H1 (cell line): ENCODE measurements at regions not wholly inside any gene's neighbourhood (a gene's known extent, or its start where the extent isn't known, plus 50 kb on each side); places are given as distances from the start of the nearest gene placed in this dataset.

Experiments
- CTCF ChIA-PET: fragments of 300-600 bp; sonication (Branson Sonifier 250); formaldehyde crosslinking; loops from one replicate; lab custom pipeline; 2021; ENCODE audit not compliant: partially characterized antibody; lab: Charles Lee
- POLR2A ChIA-PET: fragments of 300-600 bp; sonication (Branson Sonifier 250); formaldehyde crosslinking; loops from one replicate; lab custom pipeline; 2021; ENCODE audit warnings: inconsistent platforms; ENCODE audit not compliant: partially characterized antibody; lab: Charles Lee
- DNase-seq, 2 experiments: peaks; one replicate each; pipeline versions ENCODE4 v3.0.0 to v3.0.0-alpha.2; 2010 to 2022; ENCODE audit warnings: low spot score in 2 of 2, low read depth in 1 of 2, mixed read lengths in 1 of 2
- FAIRE-seq: peaks from 2 replicates; lab custom pipeline; 2011; peaks lifted over from hg19 to GRCh38; lab: Jason Lieb, UNC
- H2AFZ ChIP-seq: 2 replicates; pipeline ENCODE4 v1.8.1; 2012; ENCODE audit warnings: low read length, inconsistent platforms
- H2AK5ac ChIP-seq: 2 replicates; pipeline ENCODE4 v1.6.1; 2013; ENCODE audit warnings: low read depth, low read length
- H2BK120ac ChIP-seq: replicated peaks from 2 replicates; pipeline ENCODE3; 2013; ENCODE audit warnings: low read depth, low read length, inconsistent platforms
- H2BK12ac ChIP-seq: 2 replicates; pipeline ENCODE4 v1.6.1; 2013; ENCODE audit warnings: low read depth, low read length
- H2BK15ac ChIP-seq: 2 replicates; pipeline ENCODE4 v1.6.1; 2013; ENCODE audit warnings: low read length
- H2BK20ac ChIP-seq: 2 replicates; pipeline ENCODE4 v1.6.1; 2013; ENCODE audit warnings: low read length
- H2BK5ac ChIP-seq: 2 replicates; pipeline ENCODE4 v1.6.1; 2013; ENCODE audit warnings: low read depth, low read length
- H3K14ac ChIP-seq: 2 replicates; pipeline ENCODE4 v1.6.1; 2013; ENCODE audit warnings: inconsistent platforms; ENCODE audit not compliant: insufficient read length
- H3K18ac ChIP-seq: 2 replicates; pipeline ENCODE4 v1.6.1; 2013; ENCODE audit warnings: low read length; ENCODE audit errors: extremely low read depth
- H3K23ac ChIP-seq: 2 replicates; pipeline ENCODE4 v1.6.1; 2013; ENCODE audit warnings: inconsistent platforms; ENCODE audit not compliant: insufficient read length
- H3K23me2 ChIP-seq: 2 replicates; pipeline ENCODE4 v1.6.1; 2013; ENCODE audit warnings: low read depth, low read length
- H3K27ac ChIP-seq: 2 replicates; pipeline ENCODE4 v1.6.1; 2011; ENCODE audit warnings: low read depth, low read length, inconsistent platforms
- H3K27me3 ChIP-seq, 4 experiments: replicated peaks in 1 of 4; 1 replicate in 1 of 4; 2 replicates in 3 of 4; pipeline versions ENCODE4 v1.6.1 to v1.8.1; 2011 to 2013; ENCODE audit warnings: low read length in 3 of 4, mild to moderate bottlenecking in 3 of 4, inconsistent platforms in 2 of 4, mixed read lengths in 2 of 4, moderate library complexity in 1 of 4; ENCODE audit not compliant: control insufficient read depth in 3 of 4, insufficient read depth in 3 of 4; ENCODE audit errors: extremely low read depth in 1 of 4
- H3K36me3 ChIP-seq, 4 experiments: 2 replicates each; pipeline versions ENCODE4 v1.6.1 to v1.8.1; 2011 to 2013; ENCODE audit warnings: mild to moderate bottlenecking in 4 of 4, low read length in 3 of 4, moderate library complexity in 2 of 4, control low read depth in 1 of 4, inconsistent platforms in 1 of 4; ENCODE audit not compliant: insufficient read depth in 4 of 4, control insufficient read depth in 2 of 4
- H3K4ac ChIP-seq: replicated peaks from 2 replicates; pipeline ENCODE3; 2013; ENCODE audit warnings: low read length, low read depth, mixed read lengths, inconsistent platforms; ENCODE audit not compliant: insufficient read length
- H3K4me1 ChIP-seq, 4 experiments: replicated peaks in 1 of 4; 1 replicate in 1 of 4; 2 replicates in 3 of 4; pipeline versions ENCODE4 v1.6.1 to v1.8.1; 2011 to 2013; ENCODE audit warnings: low read length in 3 of 4, inconsistent platforms in 2 of 4, mixed read lengths in 1 of 4; ENCODE audit not compliant: insufficient read depth in 4 of 4, control insufficient read depth in 3 of 4
- H3K4me2 ChIP-seq, 2 experiments: 2 replicates each; pipeline versions ENCODE4 v1.6.1 to v1.8.1; 2011 to 2013; ENCODE audit warnings: low read depth in 2 of 2, low read length in 2 of 2, control low read depth in 1 of 2, inconsistent platforms in 1 of 2, mild to moderate bottlenecking in 1 of 2; ENCODE audit not compliant: insufficient read depth in 1 of 2
- H3K4me3 ChIP-seq, 4 experiments: fragments of 200-600, 300-600 bp in 1 of 4; sonication (generic), shearing (Covaris generic), sonication (Bioruptor Twin) in 1 of 4; 2 replicates each; pipeline versions ENCODE4 v1.5.1 to v1.8.1; 2011 to 2016; ENCODE audit warnings: low read length in 4 of 4, low read depth in 3 of 4, control low read depth in 2 of 4, inconsistent platforms in 2 of 4, mild to moderate bottlenecking in 2 of 4, mixed read lengths in 1 of 4, moderate library complexity in 1 of 4; ENCODE audit not compliant: insufficient read depth in 2 of 4; ENCODE audit errors: extremely low read depth in 1 of 4
- H3K56ac ChIP-seq: replicated peaks from 2 replicates; pipeline ENCODE3; 2013; ENCODE audit warnings: low read depth, mild to moderate bottlenecking, mixed read lengths, low read length, inconsistent platforms; ENCODE audit not compliant: insufficient read length
- H3K79me1 ChIP-seq: 2 replicates; pipeline ENCODE4 v1.6.1; 2013; ENCODE audit warnings: low read depth, low read length, control low read depth
- H3K79me2 ChIP-seq, 2 experiments: 2 replicates each; pipeline versions ENCODE4 v1.6.1 to v1.8.1; 2012 to 2013; ENCODE audit warnings: low read length in 2 of 2, mild to moderate bottlenecking in 2 of 2, inconsistent platforms in 1 of 2; ENCODE audit not compliant: insufficient read depth in 2 of 2, control insufficient read depth in 1 of 2
- H3K9ac ChIP-seq, 4 experiments: replicated peaks in 1 of 4; 1 replicate in 1 of 4; 2 replicates in 3 of 4; pipeline versions ENCODE4 v1.6.1 to v1.8.1; 2011 to 2013; ENCODE audit warnings: low read depth in 3 of 4, low read length in 3 of 4, control low read depth in 2 of 4, mild to moderate bottlenecking in 2 of 4, moderate library complexity in 2 of 4, inconsistent platforms in 1 of 4; ENCODE audit errors: extremely low read depth in 1 of 4
- H3K9me3 ChIP-seq, 2 experiments: 2 replicates each; pipeline versions ENCODE4 v1.6.1 to v1.8.1; 2012 to 2013; ENCODE audit warnings: mild to moderate bottlenecking in 2 of 2, moderate library complexity in 2 of 2, control low read depth in 1 of 2, inconsistent platforms in 1 of 2, low read depth in 1 of 2, low read length in 1 of 2, mixed read lengths in 1 of 2; ENCODE audit not compliant: insufficient read depth in 2 of 2
- H4K20me1 ChIP-seq, 2 experiments: replicated peaks in 1 of 2; 2 replicates each; pipeline versions ENCODE3 to v1.8.1; 2011 to 2013; ENCODE audit warnings: inconsistent platforms in 2 of 2, low read length in 2 of 2, mild to moderate bottlenecking in 1 of 2; ENCODE audit not compliant: insufficient read depth in 2 of 2, control insufficient read depth in 1 of 2
- H4K5ac ChIP-seq: 2 replicates; pipeline ENCODE4 v1.6.1; 2013; ENCODE audit warnings: low read length, low read depth, mixed read lengths, inconsistent platforms; ENCODE audit not compliant: insufficient read length
- H4K8ac ChIP-seq: 2 replicates; pipeline ENCODE4 v1.8.0; 2013; ENCODE audit warnings: mild to moderate bottlenecking, moderate library complexity, low read length, inconsistent platforms; ENCODE audit not compliant: insufficient read depth; ENCODE audit errors: extremely low read depth
- H4K91ac ChIP-seq: replicated peaks from 2 replicates; pipeline ENCODE3; 2013; ENCODE audit warnings: low read length, mixed read lengths, inconsistent platforms; ENCODE audit not compliant: insufficient read length
- BRCA1 ChIP-seq: IDR thresholded peaks from 2 replicates; pipeline ENCODE4 v1.6.1; 2012; ENCODE audit warnings: low read depth, low read length, improper control_type of control experiment
- CREB1 ChIP-seq: IDR thresholded peaks from 2 replicates; pipeline ENCODE4 v1.6.1; 2012; ENCODE audit warnings: inconsistent platforms
- EGR1 ChIP-seq: IDR thresholded peaks from 2 replicates; pipeline ENCODE4 v1.6.1; 2011; ENCODE audit warnings: low read depth, low read length, borderline replicate concordance
- EP300 ChIP-seq, 2 experiments: IDR thresholded peaks; 1 replicate in 1 of 2; 2 replicates in 1 of 2; pipeline ENCODE4 v1.6.1; 2011 to 2012; ENCODE audit warnings: low read depth in 2 of 2, low read length in 2 of 2, mild to moderate bottlenecking in 2 of 2, borderline replicate concordance in 1 of 2, inconsistent platforms in 1 of 2, moderate library complexity in 1 of 2
- NANOG ChIP-seq: IDR thresholded peaks from 2 replicates; pipeline ENCODE4 v1.6.1; 2011; ENCODE audit warnings: low read length, low read depth, mild to moderate bottlenecking, inconsistent platforms; ENCODE audit not compliant: insufficient read depth, poor library complexity, severe bottlenecking
- SP1 ChIP-seq: IDR thresholded peaks from 2 replicates; pipeline ENCODE4 v1.6.1; 2011; ENCODE audit warnings: low read depth, low read length
- TF ChIP-seq, protein P1 (sequence below), 3 experiments: IDR thresholded peaks; 1 replicate in 2 of 3; 2 replicates in 1 of 3; pipeline versions ENCODE4 v1.5.1 to v1.6.1; 2011; ENCODE audit warnings: low read length in 3 of 3, mild to moderate bottlenecking in 3 of 3, inconsistent platforms in 2 of 3, low read depth in 1 of 3, moderate library complexity in 1 of 3; ENCODE audit not compliant: insufficient read depth in 1 of 3; ENCODE audit errors: control extremely low read depth in 1 of 3

DNA sequence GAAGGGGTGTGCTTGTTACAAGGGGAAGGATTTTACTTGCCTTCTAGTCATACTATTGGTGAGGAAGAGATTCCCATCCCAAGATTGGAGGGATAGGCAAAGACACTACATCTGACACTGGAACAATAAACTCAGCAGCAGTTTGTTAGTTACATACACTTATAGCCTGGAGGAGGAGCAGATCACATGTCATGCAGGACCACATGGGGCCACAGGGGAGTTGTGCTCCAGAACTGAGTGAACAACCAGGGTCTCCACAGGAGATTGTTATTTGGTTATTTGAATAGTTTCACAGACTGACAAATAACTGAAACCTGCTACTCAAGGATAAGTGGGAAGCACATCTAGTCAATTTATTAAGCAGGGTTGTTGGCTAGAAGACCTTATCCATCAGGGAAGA is 559.4 kb upstream of the MANEA start:
- no peak overlapping the region for H3K4me2 ChIP-seq
- H2AFZ ChIP-seq, result peak overlapping the region; percentile 53; the same call in 1 of the 2 replicates
- H4K20me1 ChIP-seq, result no peaks in the 10 kb centered on the region
- H3K4me3 ChIP-seq, result no peak overlapping the region
- TF ChIP-seq EGR1 (no peak), SP1 (no peak), EP300 (IDR thresholded peaks at IDR 0.05; ENCODE audit: borderline replicate concordance in 1 of 2, low read depth in 2 of 2, low read length in 2 of 2) (no peak), CREB1 (no peak), NANOG (no peak), BRCA1 (no peak)
- TF ChIP-seq, protein P1, sequence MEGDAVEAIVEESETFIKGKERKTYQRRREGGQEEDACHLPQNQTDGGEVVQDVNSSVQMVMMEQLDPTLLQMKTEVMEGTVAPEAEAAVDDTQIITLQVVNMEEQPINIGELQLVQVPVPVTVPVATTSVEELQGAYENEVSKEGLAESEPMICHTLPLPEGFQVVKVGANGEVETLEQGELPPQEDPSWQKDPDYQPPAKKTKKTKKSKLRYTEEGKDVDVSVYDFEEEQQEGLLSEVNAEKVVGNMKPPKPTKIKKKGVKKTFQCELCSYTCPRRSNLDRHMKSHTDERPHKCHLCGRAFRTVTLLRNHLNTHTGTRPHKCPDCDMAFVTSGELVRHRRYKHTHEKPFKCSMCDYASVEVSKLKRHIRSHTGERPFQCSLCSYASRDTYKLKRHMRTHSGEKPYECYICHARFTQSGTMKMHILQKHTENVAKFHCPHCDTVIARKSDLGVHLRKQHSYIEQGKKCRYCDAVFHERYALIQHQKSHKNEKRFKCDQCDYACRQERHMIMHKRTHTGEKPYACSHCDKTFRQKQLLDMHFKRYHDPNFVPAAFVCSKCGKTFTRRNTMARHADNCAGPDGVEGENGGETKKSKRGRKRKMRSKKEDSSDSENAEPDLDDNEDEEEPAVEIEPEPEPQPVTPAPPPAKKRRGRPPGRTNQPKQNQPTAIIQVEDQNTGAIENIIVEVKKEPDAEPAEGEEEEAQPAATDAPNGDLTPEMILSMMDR (IDR thresholded peaks at IDR 0.05; ENCODE audit: control extremely low read depth in 1 of 3, insufficient read depth in 1 of 3, low read depth in 1 of 3, low read length in 3 of 3), result no peak
- no peak overlapping the region for H3K9ac ChIP-seq
- H2BK20ac ChIP-seq, result no peak overlapping the region
- H4K91ac ChIP-seq, result no peak overlapping the region
- no peak overlapping the region for H3K23ac ChIP-seq
- H3K27me3 ChIP-seq, result no peaks in the 10 kb centered on the region
- no peaks in the 10 kb centered on the region for H3K4me1 ChIP-seq
- no peaks in the 10 kb centered on the region for H3K79me1 ChIP-seq
- H3K36me3 ChIP-seq, result no peaks in the 10 kb centered on the region
- no peaks in the 10 kb centered on the region for H3K9me3 ChIP-seq
- H3K27ac ChIP-seq, result no peak overlapping the region
- no peaks in the 10 kb centered on the region for H3K23me2 ChIP-seq
- no peak overlapping the region for H2BK15ac ChIP-seq
- FAIRE-seq (no peak), DNase-seq (no peak)
- H2BK120ac ChIP-seq, result no peak overlapping the region
- H3K14ac ChIP-seq, result no peak overlapping the region
- H3K56ac ChIP-seq, result no peak overlapping the region
- ChIA-PET CTCF (no interaction called here), POLR2A (no interaction called here)
- H3K18ac ChIP-seq, result no peak overlapping the region
- H2BK12ac ChIP-seq, result no peak overlapping the region
- no peak overlapping the region for H2AK5ac ChIP-seq
- no peak overlapping the region for H3K4ac ChIP-seq
- no peak overlapping the region for H4K5ac ChIP-seq
- no peaks in the 10 kb centered on the region for H3K79me2 ChIP-seq
- no peak overlapping the region for H4K8ac ChIP-seq
- no peak overlapping the region for H2BK5ac ChIP-seq
